Caco-2 (cell line): ENCODE measurements at regions not wholly inside any gene's neighbourhood (a gene's known extent, or its start where the extent isn't known, plus 50 kb on each side); places are given as distances from the start of the nearest gene placed in this dataset.

Experiments
- BruUV-seq: library from RNA; stranded (reverse); fragments of 400-500 nt; replicated peaks from 2 replicates; lab custom pipeline; 2021; lab: Mats Ljungman, UMichigan
- CTCF ChIA-PET: fragments of 300-600 bp; sonication (Branson Sonifier 250); formaldehyde crosslinking; loops from one replicate; lab custom pipeline; 2022; ENCODE audit warnings: antibody characterized with exemption; lab: Charles Lee
- POLR2A ChIA-PET: fragments of 300-600 bp; sonication (Branson Sonifier 250); formaldehyde crosslinking; loops from one replicate; lab custom pipeline; 2022; ENCODE audit warnings: antibody characterized with exemption; lab: Charles Lee
- DNase-seq, 2 experiments: peaks; one replicate each; pipeline versions ENCODE4 v3.0.0 to v3.0.0-alpha.2; 2020 to 2022
- H3K27me3 ChIP-seq: replicated peaks from 2 replicates; pipeline ENCODE4 v1.6.0; 2011; ENCODE audit warnings: low read length; ENCODE audit not compliant: control insufficient read depth, insufficient read depth
- H3K36me3 ChIP-seq: 2 replicates; pipeline ENCODE4 v1.5.1; 2011; ENCODE audit warnings: low read length; ENCODE audit not compliant: control insufficient read depth, insufficient read depth
- H3K4me1 ChIP-seq: fragments of 250-450 bp; sonication (Bioruptor Pico); 2 replicates; pipeline ENCODE4 v1.5.1; 2020; ENCODE audit warnings: mild to moderate bottlenecking
- H3K4me3 ChIP-seq: 2 replicates; pipeline ENCODE4 v1.5.1; 2011; ENCODE audit warnings: low read depth, mild to moderate bottlenecking, control low read depth, low read length
- H3K9me3 ChIP-seq: fragments of 250-450 bp; sonication (Bioruptor Pico); 2 replicates; pipeline ENCODE4 v1.5.1; 2020; ENCODE audit warnings: mild to moderate bottlenecking, moderate library complexity
- H3K27ac Mint-ChIP-seq: one replicate; pipeline ENCODE4 v1.8.0; 2022; ENCODE audit warnings: mixed read lengths; ENCODE audit not compliant: unreplicated experiment
- H3K27me3 Mint-ChIP-seq: one replicate; pipeline ENCODE4 v1.8.0; 2022; ENCODE audit warnings: mixed read lengths; ENCODE audit not compliant: insufficient read depth, unreplicated experiment
- H3K36me3 Mint-ChIP-seq: one replicate; pipeline ENCODE4 v1.8.0; 2022; ENCODE audit warnings: mild to moderate bottlenecking, mixed read lengths; ENCODE audit not compliant: insufficient read depth, unreplicated experiment
- H3K4me1 Mint-ChIP-seq: one replicate; pipeline ENCODE4 v1.8.0; 2022; ENCODE audit warnings: low read depth, mixed read lengths; ENCODE audit not compliant: unreplicated experiment
- H3K4me3 Mint-ChIP-seq: one replicate; pipeline ENCODE4 v1.8.0; 2022; ENCODE audit warnings: mild to moderate bottlenecking, moderate library complexity, mixed read lengths; ENCODE audit not compliant: unreplicated experiment
- H3K9me3 Mint-ChIP-seq: one replicate; pipeline ENCODE4 v1.8.0; 2022; ENCODE audit warnings: mixed read lengths; ENCODE audit not compliant: unreplicated experiment
- CTCF ChIP-seq, 2 experiments: fragments of 200-600 bp in 1 of 2; IDR thresholded peaks; 1 replicate in 1 of 2; 2 replicates in 1 of 2; pipeline versions ENCODE4 v1.5.1 to v1.8.0; 2011 to 2022; ENCODE audit warnings: antibody characterized with exemption in 1 of 2, control low read depth in 1 of 2, inconsistent platforms in 1 of 2, low read depth in 1 of 2, low read length in 1 of 2, mild to moderate bottlenecking in 1 of 2, moderate library complexity in 1 of 2; ENCODE audit not compliant: insufficient read depth in 1 of 2, severe bottlenecking in 1 of 2, unreplicated experiment in 1 of 2
- intact Hi-C: fragments of 100-400 bp; cut with micrococcal nuclease; formaldehyde crosslinking; loops from one replicate; pipeline ENCODE4 v1.10.0; 2022; ENCODE audit not compliant: unreplicated experiment

GRCh38 chr18:76281565-76281964, 213.5 kb downstream of the ZNF516 start:
- no peaks in the 10 kb centered on the region for H3K27me3 ChIP-seq
- BruUV-seq, result no TSS peak
- H3K4me1 ChIP-seq, result no peaks in the 10 kb centered on the region
- intact Hi-C loops, result no loop called here
- DNase-seq, result no peak
- ChIA-PET CTCF (no interaction called here), POLR2A (no interaction called here)
- Mint-ChIP-seq H3K4me1 (no peaks in the 10 kb centered on the region), H3K4me3 (no peak overlapping the region), H3K27ac (no peak overlapping the region), H3K9me3 (no peaks in the 10 kb centered on the region), H3K27me3 (peaks cover 10% of the 10 kb centered on the region), H3K36me3 (no peaks in the 10 kb centered on the region)
- H3K9me3 ChIP-seq, result no peaks in the 10 kb centered on the region
- H3K4me3 ChIP-seq, result no peak overlapping the region
- H3K36me3 ChIP-seq, result no peaks in the 10 kb centered on the region
- TF ChIP-seq CTCF (IDR thresholded peaks at IDR 0.05; ENCODE audit: insufficient read depth in 1 of 2, low read depth in 1 of 2, low read length in 1 of 2, severe bottlenecking in 1 of 2, unreplicated experiment in 1 of 2), result no peak

GRCh38 chr18:76277801-76278200, 217.2 kb downstream of the ZNF516 start:
- intact Hi-C loops, result loop anchor here (5.0 kb wide), 1 partner anchor 70 kb away; no protein-coding TSS in a partner anchor

GRCh38 chr18:76275727-76276313, 219.2 kb downstream of the ZNF516 start:
- Mint-ChIP-seq H3K9me3 (no peaks in the 10 kb centered on the region), H3K4me3 (no peak overlapping the region), H3K36me3 (no peaks in the 10 kb centered on the region), H3K27ac (no peak overlapping the region), H3K4me1 (no peaks in the 10 kb centered on the region), H3K27me3 (peaks cover 4% of the 10 kb centered on the region)
- no peak for DNase-seq
- no peak for TF ChIP-seq CTCF (IDR thresholded peaks at IDR 0.05; ENCODE audit: insufficient read depth in 1 of 2, low read depth in 1 of 2, low read length in 1 of 2, severe bottlenecking in 1 of 2, unreplicated experiment in 1 of 2)
- Histone ChIP-seq H3K9me3 (no peaks in the 10 kb centered on the region), H3K36me3 (no peaks in the 10 kb centered on the region), H3K4me3 (no peak overlapping the region), H3K4me1 (no peaks in the 10 kb centered on the region), H3K27me3 (no peaks in the 10 kb centered on the region)
- CTCF ChIA-PET, result no interaction called here
- intact Hi-C loops, result loop anchor here (5.0 kb wide), 1 partner anchor 71 kb away; no protein-coding TSS in a partner anchor
- no TSS peak for BruUV-seq
- POLR2A ChIA-PET, result no interaction called here

More at GRCh38 chr18:76277801-76278200, 217.2 kb downstream of the ZNF516 start:
- Histone ChIP-seq H3K4me1 (no peaks in the 10 kb centered on the region), H3K4me3 (no peak overlapping the region), H3K36me3 (no peaks in the 10 kb centered on the region), H3K27me3 (no peaks in the 10 kb centered on the region), H3K9me3 (no peaks in the 10 kb centered on the region)
- ChIA-PET CTCF (no interaction called here), POLR2A (no interaction called here)
- Mint-ChIP-seq H3K36me3 (no peaks in the 10 kb centered on the region), H3K27ac (no peak overlapping the region), H3K4me1 (no peaks in the 10 kb centered on the region), H3K27me3 (peaks cover 10% of the 10 kb centered on the region), H3K4me3 (no peak overlapping the region), H3K9me3 (no peaks in the 10 kb centered on the region)
- DNase-seq, result no peak
- BruUV-seq, result no TSS peak
- no peak for TF ChIP-seq CTCF (IDR thresholded peaks at IDR 0.05; ENCODE audit: insufficient read depth in 1 of 2, low read depth in 1 of 2, low read length in 1 of 2, severe bottlenecking in 1 of 2, unreplicated experiment in 1 of 2)
